ENCODE measurements at regions not wholly inside any gene's neighbourhood (a gene's known extent, or its start where the extent isn't known, plus 50 kb on each side); places are given as distances from the start of the nearest gene placed in this dataset.

- Histone ChIP-seq H3K9me3 (ENCODE audit: control insufficient read depth in 2 of 2, low read length in 2 of 2) (no peaks in the 10 kb centered on the region), H3K27me3 (ENCODE audit: control insufficient read depth, insufficient read depth, low read length) (peaks cover 6% of the 10 kb centered on the region), H3K4me1 (ENCODE audit: control insufficient read depth, insufficient read depth, low read length, poor library complexity, severe bottlenecking) (no peaks in the 10 kb centered on the region), H3K4me3 (ENCODE audit: low read depth, low read length) (no peak overlapping the region), H3K36me3 (ENCODE audit: control insufficient read depth, insufficient read depth, low read length) (no peaks in the 10 kb centered on the region), H3K27ac (ENCODE audit: insufficient read depth, low read length, poor library complexity, severe bottlenecking) (no peak overlapping the region)
- DNase-seq (no peak), ATAC-seq (ENCODE audit: low read depth in 2 of 2) (no peak)
- no peak overlapping the region for H3K4me3 Mint-ChIP-seq
- H3K36me3 Mint-ChIP-seq = peaks cover 4% of the 10 kb centered on the region
- peaks cover 41% of the 10 kb centered on the region for H3K27me3 Mint-ChIP-seq
- peaks cover 0 to 10% (median 0%) of the 10 kb centered on the region in 4 donors for H3K4me1 Mint-ChIP-seq
- H3K9me3 Mint-ChIP-seq = peaks cover 0 to 9% (median 3%) of the 10 kb centered on the region in 7 donors
- H3K27ac Mint-ChIP-seq = peak overlapping the region in 1 of 3 donors; percentile 23
Observed at GRCh38 chr3:8365541-8365940, 136.1 kb upstream of the LMCD1 start.

DNA sequence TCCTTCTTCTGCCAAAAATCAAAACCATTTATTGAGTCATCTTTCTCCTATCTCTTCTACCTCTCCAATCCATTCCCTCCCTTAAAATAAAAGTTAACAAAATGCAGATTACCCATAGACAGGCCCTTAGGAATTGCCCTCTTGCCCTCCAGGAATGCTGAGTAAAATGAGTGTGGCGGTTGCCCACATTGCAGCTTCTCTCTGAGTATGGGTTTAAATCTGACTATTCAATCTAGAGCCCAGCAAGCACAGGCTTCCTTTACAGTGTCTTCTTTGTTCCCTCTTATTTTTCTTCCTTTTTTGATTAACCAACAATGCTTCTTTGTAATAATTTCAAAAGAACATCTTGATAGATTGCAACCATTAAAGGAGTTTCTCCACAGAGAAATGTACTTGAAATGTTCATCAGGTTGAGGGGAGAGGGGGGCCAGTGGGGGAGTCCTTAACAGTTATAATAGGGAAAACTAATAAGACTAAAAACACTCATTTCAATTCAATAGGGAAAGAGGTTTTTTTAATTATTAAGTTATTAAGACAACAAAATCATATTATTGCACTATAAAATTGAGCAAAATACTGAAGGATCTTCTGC lies 135.3 kb upstream of the LMCD1 start:
- Mint-ChIP-seq H3K9me3 (peaks cover 0 to 3% (median 1%) of the 10 kb centered on the region in 7 donors), H3K27ac (peak overlapping the region in 1 of 3 donors; percentile 23), H3K4me1 (peaks cover 0 to 10% (median 0%) of the 10 kb centered on the region in 4 donors), H3K27me3 (peaks cover 47% of the 10 kb centered on the region), H3K4me3 (no peak overlapping the region), H3K36me3 (peaks cover 4% of the 10 kb centered on the region)
- Histone ChIP-seq H3K27ac (ENCODE audit: insufficient read depth, low read length, poor library complexity, severe bottlenecking) (no peak overlapping the region), H3K36me3 (ENCODE audit: control insufficient read depth, insufficient read depth, low read length) (no peaks in the 10 kb centered on the region), H3K4me3 (ENCODE audit: low read depth, low read length) (no peak overlapping the region), H3K9me3 (ENCODE audit: control insufficient read depth in 2 of 2, low read length in 2 of 2) (no peaks in the 10 kb centered on the region), H3K4me1 (ENCODE audit: control insufficient read depth, insufficient read depth, low read length, poor library complexity, severe bottlenecking) (no peaks in the 10 kb centered on the region), H3K27me3 (ENCODE audit: control insufficient read depth, insufficient read depth, low read length) (peaks cover 6% of the 10 kb centered on the region)
- ATAC-seq (ENCODE audit: low read depth in 2 of 2) (no peak), DNase-seq (no peak)

DNA sequence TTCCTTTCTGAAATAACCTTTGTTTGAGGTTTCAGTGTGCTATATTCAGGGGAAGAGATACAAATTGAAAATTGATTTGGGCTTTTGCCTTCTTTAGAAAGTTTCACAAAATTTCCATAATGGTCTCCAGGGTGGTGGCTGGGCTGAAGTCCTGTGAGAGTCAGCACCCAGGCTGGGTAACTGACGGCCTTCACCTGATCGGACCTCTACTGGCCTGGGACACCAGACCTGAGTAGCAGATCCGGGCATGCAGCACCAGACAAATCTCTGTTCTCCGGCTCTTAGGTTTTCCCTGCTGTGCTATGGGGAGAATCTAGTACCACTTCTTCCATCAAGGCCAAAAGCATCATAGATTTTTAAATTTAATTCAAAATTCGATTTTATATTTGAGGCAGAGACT lies 133.0 kb upstream of the LMCD1 start:
- ATAC-seq (ENCODE audit: low read depth in 2 of 2) = no peak
- Histone ChIP-seq H3K4me3 (ENCODE audit: low read depth, low read length) (no peak overlapping the region), H3K27me3 (ENCODE audit: control insufficient read depth, insufficient read depth, low read length) (peaks cover 6% of the 10 kb centered on the region), H3K27ac (ENCODE audit: insufficient read depth, low read length, poor library complexity, severe bottlenecking) (no peak overlapping the region), H3K9me3 (ENCODE audit: control insufficient read depth in 2 of 2, low read length in 2 of 2) (no peaks in the 10 kb centered on the region), H3K36me3 (ENCODE audit: control insufficient read depth, insufficient read depth, low read length) (no peaks in the 10 kb centered on the region), H3K4me1 (ENCODE audit: control insufficient read depth, insufficient read depth, low read length, poor library complexity, severe bottlenecking) (no peaks in the 10 kb centered on the region)
- Mint-ChIP-seq H3K9me3 (peaks cover 0 to 3% (median 0%) of the 10 kb centered on the region in 7 donors), H3K27ac (no peak overlapping the region), H3K4me1 (peaks cover 0 to 6% (median 0%) of the 10 kb centered on the region in 4 donors), H3K36me3 (peaks cover 6% of the 10 kb centered on the region), H3K27me3 (peaks cover 52% of the 10 kb centered on the region), H3K4me3 (no peak overlapping the region)
- no peak for DNase-seq

GRCh38 chr3:8369638-8370037 lies 132.0 kb upstream of the LMCD1 start:
- Histone ChIP-seq H3K4me3 (ENCODE audit: low read depth, low read length) (no peak overlapping the region), H3K4me1 (ENCODE audit: control insufficient read depth, insufficient read depth, low read length, poor library complexity, severe bottlenecking) (no peaks in the 10 kb centered on the region), H3K36me3 (ENCODE audit: control insufficient read depth, insufficient read depth, low read length) (no peaks in the 10 kb centered on the region), H3K9me3 (ENCODE audit: control insufficient read depth in 2 of 2, low read length in 2 of 2) (no peaks in the 10 kb centered on the region), H3K27me3 (ENCODE audit: control insufficient read depth, insufficient read depth, low read length) (peaks cover 6% of the 10 kb centered on the region), H3K27ac (ENCODE audit: insufficient read depth, low read length, poor library complexity, severe bottlenecking) (no peak overlapping the region)
- Mint-ChIP-seq H3K4me3 (no peak overlapping the region), H3K9me3 (peaks cover 0 to 7% (median 3%) of the 10 kb centered on the region in 7 donors), H3K36me3 (peaks cover 7% of the 10 kb centered on the region), H3K27me3 (peaks cover 55% of the 10 kb centered on the region), H3K27ac (no peak overlapping the region), H3K4me1 (peaks cover 0 to 4% (median 0%) of the 10 kb centered on the region in 4 donors)
- DNase-seq = no peak
- no peak for ATAC-seq (ENCODE audit: low read depth in 2 of 2)

DNA sequence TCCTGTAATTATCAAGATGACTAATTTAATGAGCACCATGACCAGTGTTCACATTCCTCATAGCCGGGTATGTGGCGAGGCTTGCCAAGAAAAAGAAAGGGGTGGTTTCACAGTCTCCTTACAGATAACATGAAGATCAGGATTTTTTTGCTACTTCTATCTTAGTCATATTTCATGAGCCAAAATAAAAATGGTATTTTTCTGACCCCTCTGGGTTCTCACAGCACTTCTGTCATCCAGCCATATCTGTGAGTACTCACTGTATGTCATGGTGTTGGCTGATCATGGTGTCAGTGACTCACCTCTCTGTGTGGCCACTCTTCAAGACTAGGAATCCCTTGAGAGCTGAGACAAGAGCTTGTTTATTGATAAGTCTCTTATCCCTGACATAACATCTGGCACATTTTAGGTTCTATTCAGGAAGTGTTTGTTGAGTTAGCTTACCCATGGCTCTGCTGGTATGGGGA lies 130.5 kb upstream of the LMCD1 start:
- Histone ChIP-seq H3K36me3 (ENCODE audit: control insufficient read depth, insufficient read depth, low read length) (no peaks in the 10 kb centered on the region), H3K9me3 (ENCODE audit: control insufficient read depth in 2 of 2, low read length in 2 of 2) (no peaks in the 10 kb centered on the region), H3K4me3 (ENCODE audit: low read depth, low read length) (no peak overlapping the region), H3K27me3 (ENCODE audit: control insufficient read depth, insufficient read depth, low read length) (peaks cover 6% of the 10 kb centered on the region), H3K4me1 (ENCODE audit: control insufficient read depth, insufficient read depth, low read length, poor library complexity, severe bottlenecking) (no peaks in the 10 kb centered on the region), H3K27ac (ENCODE audit: insufficient read depth, low read length, poor library complexity, severe bottlenecking) (no peak overlapping the region)
- no peak for DNase-seq
- Mint-ChIP-seq H3K27me3 (peaks cover 52% of the 10 kb centered on the region), H3K27ac (no peak overlapping the region), H3K9me3 (peaks cover 2 to 17% (median 6%) of the 10 kb centered on the region in 7 donors), H3K36me3 (peaks cover 9% of the 10 kb centered on the region), H3K4me3 (no peak overlapping the region), H3K4me1 (peaks cover 0 to 2% (median 0%) of the 10 kb centered on the region in 4 donors)
- ATAC-seq (ENCODE audit: low read depth in 2 of 2) = no peak

GRCh38 chr3:8371960-8372463 lies 129.6 kb upstream of the LMCD1 start:
- ATAC-seq (ENCODE audit: low read depth in 2 of 2) (no peak), DNase-seq (no peak)
- H3K36me3 Mint-ChIP-seq = peaks cover 9% of the 10 kb centered on the region
- H3K36me3 ChIP-seq (ENCODE audit: control insufficient read depth, insufficient read depth, low read length) = no peaks in the 10 kb centered on the region
- H3K4me3 Mint-ChIP-seq = no peak overlapping the region
- H3K9me3 ChIP-seq (ENCODE audit: control insufficient read depth in 2 of 2, low read length in 2 of 2) = no peaks in the 10 kb centered on the region
- H3K4me3 ChIP-seq (ENCODE audit: low read depth, low read length) = no peak overlapping the region
- H3K27me3 ChIP-seq (ENCODE audit: control insufficient read depth, insufficient read depth, low read length) = peaks cover 6% of the 10 kb centered on the region
- no peaks in the 10 kb centered on the region for H3K4me1 ChIP-seq (ENCODE audit: control insufficient read depth, insufficient read depth, low read length, poor library complexity, severe bottlenecking)
- peaks cover 0 to 2% (median 0%) of the 10 kb centered on the region in 4 donors for H3K4me1 Mint-ChIP-seq
- peaks cover 4 to 26% (median 6%) of the 10 kb centered on the region in 7 donors for H3K9me3 Mint-ChIP-seq
- no peak overlapping the region for H3K27ac Mint-ChIP-seq
- H3K27me3 Mint-ChIP-seq = peaks cover 47% of the 10 kb centered on the region
- no peak overlapping the region for H3K27ac ChIP-seq (ENCODE audit: insufficient read depth, low read length, poor library complexity, severe bottlenecking)

DNA sequence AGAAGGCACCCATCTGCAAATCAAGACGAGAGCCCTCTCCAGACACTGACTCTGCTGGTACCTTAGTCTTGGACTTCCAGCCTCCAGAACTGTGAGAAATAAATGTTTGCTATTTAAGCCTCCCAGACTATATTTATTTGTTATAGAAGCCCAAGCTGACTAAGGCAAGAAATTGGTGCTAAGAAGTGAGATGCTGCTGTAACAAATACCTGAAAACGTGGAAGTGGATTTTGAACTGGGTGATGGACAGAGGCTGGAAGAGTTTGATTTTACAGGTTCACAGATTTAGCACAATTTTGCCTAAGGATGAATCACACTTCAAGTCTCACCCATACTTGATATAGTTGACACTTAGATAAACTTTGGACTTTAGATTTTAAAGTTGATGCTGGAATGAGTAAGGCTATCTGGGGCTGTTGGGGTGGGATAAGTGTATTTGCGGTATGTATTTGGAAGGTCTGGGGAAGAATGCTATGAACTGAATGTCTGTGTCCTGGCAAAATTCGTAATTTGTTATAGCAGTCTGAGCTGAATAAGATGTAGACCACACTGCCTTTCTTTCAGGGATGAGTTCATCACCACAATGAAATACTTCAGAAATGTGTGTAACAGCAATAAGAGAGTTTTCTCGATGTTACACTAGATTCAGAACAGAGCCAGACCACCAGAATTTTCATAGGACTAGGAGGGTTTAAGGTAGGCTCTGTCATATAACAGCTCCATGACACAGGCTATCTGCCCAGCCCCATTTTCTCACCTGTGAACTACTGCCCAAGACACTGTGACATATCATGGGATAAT lies 120.5 kb upstream of the LMCD1 start:
- H3K27me3 Mint-ChIP-seq = peaks cover 4% of the 10 kb centered on the region
- DNase-seq = no peak
- H3K4me3 ChIP-seq (ENCODE audit: low read depth, low read length) = no peak overlapping the region
- no peaks in the 10 kb centered on the region for H3K9me3 ChIP-seq (ENCODE audit: control insufficient read depth in 2 of 2, low read length in 2 of 2)
- peak overlapping the region in 1 of 3 donors; percentile 13 for H3K27ac Mint-ChIP-seq
- H3K4me1 ChIP-seq (ENCODE audit: control insufficient read depth, insufficient read depth, low read length, poor library complexity, severe bottlenecking) = no peaks in the 10 kb centered on the region
- H3K4me3 Mint-ChIP-seq = no peak overlapping the region
- no peaks in the 10 kb centered on the region for H3K36me3 ChIP-seq (ENCODE audit: control insufficient read depth, insufficient read depth, low read length)
- H3K36me3 Mint-ChIP-seq = no peaks in the 10 kb centered on the region
- peaks cover 0 to 11% (median 3%) of the 10 kb centered on the region in 4 donors for H3K4me1 Mint-ChIP-seq
- no peaks in the 10 kb centered on the region for H3K27me3 ChIP-seq (ENCODE audit: control insufficient read depth, insufficient read depth, low read length)
- peaks cover 0 to 11% (median 2%) of the 10 kb centered on the region in 7 donors for H3K9me3 Mint-ChIP-seq
- ATAC-seq (ENCODE audit: low read depth in 2 of 2) = no peak
- H3K27ac ChIP-seq (ENCODE audit: insufficient read depth, low read length, poor library complexity, severe bottlenecking) = no peak overlapping the region
